ENCODE measurements at regions not wholly inside any gene's neighbourhood (a gene's known extent, or its start where the extent isn't known, plus 50 kb on each side); places are given as distances from the start of the nearest gene placed in this dataset.
A peak's percentile ranks its signal among the peaks of the same experiment; 100 is the strongest.

- TF ChIP-seq EP300 (IDR thresholded peaks at IDR 0.05) (no peak), POLR2A (IDR thresholded peaks at IDR 0.05) (no peak), POLR2AphosphoS5 (IDR thresholded peaks at IDR 0.05) (no peak), CTCF (IDR thresholded peaks at IDR 0.05) (no peak)
- WGBS, 5 donors = 69 to 73% (median 71%) methylated on average over 6 to 9 of the region's 9 CpGs
- intact Hi-C loops (cut with DNase I; ENCODE audit: low total_unique reads) = no loop called here
- Histone ChIP-seq H3K36me3 (no peaks in the 10 kb centered on the region), H3K27ac (no peak overlapping the region), H3K4me1 (no peaks in the 10 kb centered on the region), H3K4me3 (no peak overlapping the region), H3K27me3 (peaks cover 0 to 25% (median 0%) of the 10 kb centered on the region in 3 donors), H3K9me3 (peaks cover 0 to 3% (median 0%) of the 10 kb centered on the region in 4 donors)
- peak in 1 of 2 donors; percentile 15 for DNase-seq
Observed at GRCh38 chr11:44446996-44447771, 118.3 kb upstream of the CD82 start.

- Histone ChIP-seq H3K36me3 (no peaks in the 10 kb centered on the region), H3K4me1 (peaks cover 0 to 11% (median 0%) of the 10 kb centered on the region in 4 donors), H3K9me3 (no peaks in the 10 kb centered on the region), H3K27ac (no peak overlapping the region), H3K4me3 (no peak overlapping the region), H3K27me3 (peaks cover 0 to 25% (median 0%) of the 10 kb centered on the region in 3 donors)
- DNase-seq = no peak
- intact Hi-C loops (cut with DNase I; ENCODE audit: low total_unique reads) = no loop called here
- 65 to 79% (median 73%) methylated on average over 9 to 10 of the region's 10 CpGs for WGBS, 5 donors
- TF ChIP-seq POLR2AphosphoS5 (IDR thresholded peaks at IDR 0.05) = no peak
- no peak for TF ChIP-seq CTCF (IDR thresholded peaks at IDR 0.05)
- no peak for TF ChIP-seq POLR2A (IDR thresholded peaks at IDR 0.05)
- TF ChIP-seq EP300 (IDR thresholded peaks at IDR 0.05) = no peak
Observed at GRCh38 chr11:44450295-44450932, 115.0 kb upstream of the CD82 start.

GRCh38 chr11:44451706-44452105 is 113.8 kb upstream of the CD82 start:
- Histone ChIP-seq H3K36me3 (no peaks in the 10 kb centered on the region), H3K4me1 (peaks cover 0 to 11% (median 0%) of the 10 kb centered on the region in 4 donors), H3K27me3 (peaks cover 0 to 16% (median 0%) of the 10 kb centered on the region in 3 donors), H3K27ac (no peak overlapping the region), H3K4me3 (no peak overlapping the region), H3K9me3 (no peaks in the 10 kb centered on the region)
- no peak for DNase-seq
- intact Hi-C loops (cut with DNase I; ENCODE audit: low total_unique reads) = no loop called here
- WGBS, 5 donors = 79 to 84% (median 82%) methylated on average over 3 of the region's 3 CpGs
- TF ChIP-seq CTCF (IDR thresholded peaks at IDR 0.05) = no peak
- no peak for TF ChIP-seq POLR2A (IDR thresholded peaks at IDR 0.05)

GRCh38 chr11:44452827-44453572 is 112.5 kb upstream of the CD82 start:
- 64 to 76% (median 72%) methylated on average over 9 to 10 of the region's 10 CpGs for WGBS, 5 donors
- no peak overlapping the region for H3K4me3 ChIP-seq
- intact Hi-C loops (cut with DNase I; ENCODE audit: low total_unique reads) = no loop called here
- H3K36me3 ChIP-seq = no peaks in the 10 kb centered on the region
- H3K27me3 ChIP-seq = peaks cover 0 to 10% (median 0%) of the 10 kb centered on the region in 3 donors
- peaks cover 0 to 11% (median 0%) of the 10 kb centered on the region in 4 donors for H3K4me1 ChIP-seq
- TF ChIP-seq EP300 (IDR thresholded peaks at IDR 0.05) (no peak), POLR2AphosphoS5 (IDR thresholded peaks at IDR 0.05) (no peak), POLR2A (IDR thresholded peaks at IDR 0.05) (no peak), CTCF (IDR thresholded peaks at IDR 0.05) (no peak)
- no peak for DNase-seq
- no peak overlapping the region for H3K27ac ChIP-seq
- no peaks in the 10 kb centered on the region for H3K9me3 ChIP-seq

All from stomach (tissue), 8 donors.